GM12891 (cell line): ENCODE measurements at regions not wholly inside any gene's neighbourhood (a gene's known extent, or its start where the extent isn't known, plus 50 kb on each side); places are given as distances from the start of the nearest gene placed in this dataset.

Experiments used
- POLR2A ChIP-seq: IDR thresholded peaks from 2 replicates; pipeline ENCODE4 v1.6.1; 2011; ENCODE audit warnings: low read depth, low read length, control low read depth
- POLR2AphosphoS5 ChIP-seq: IDR thresholded peaks from 2 replicates; pipeline ENCODE4 v1.6.1; 2011; ENCODE audit warnings: low read depth, low read length, control low read depth

DNA sequence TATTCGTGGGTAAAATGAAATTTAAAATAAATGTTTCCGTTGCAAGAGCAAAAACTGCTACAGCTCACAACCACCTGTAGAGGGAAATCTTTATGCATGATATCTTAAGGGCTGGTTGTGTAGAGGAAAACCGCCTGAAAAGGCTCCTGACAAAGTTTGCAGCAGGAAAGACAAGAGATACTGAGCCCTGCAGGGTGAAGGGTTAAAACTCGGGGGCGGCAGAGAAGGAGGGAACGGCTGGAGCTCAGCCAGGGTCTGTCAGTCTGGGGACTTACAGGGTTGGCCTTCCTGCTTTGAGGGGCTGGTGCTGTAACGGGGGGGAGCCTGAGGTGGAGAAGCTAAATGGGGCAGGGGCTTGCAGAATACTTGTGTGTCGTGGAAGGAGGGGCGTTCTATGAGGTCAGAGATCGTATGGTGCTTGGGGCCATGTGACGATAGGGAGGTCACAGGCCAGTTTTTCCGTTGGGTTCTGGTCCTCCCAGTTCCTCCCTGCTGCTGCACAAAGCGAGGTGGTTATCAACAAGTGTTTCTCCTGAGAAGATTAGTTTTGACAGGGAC lies 122.9 kb upstream of the HSD17B12 start:
- TF ChIP-seq POLR2AphosphoS5, result no peak
- no peak for TF ChIP-seq POLR2A
